ENCODE measurements at regions not wholly inside any gene's neighbourhood (a gene's known extent, or its start where the extent isn't known, plus 50 kb on each side); places are given as distances from the start of the nearest gene placed in this dataset.

- H4K20me1 ChIP-seq (ENCODE audit: insufficient read depth): no peaks in the 10 kb centered on the region
- H3K27me3 ChIP-seq (ENCODE audit: insufficient read depth): no peaks in the 10 kb centered on the region
- DNase-seq: no peak
- no peak overlapping the region for H3K4me2 ChIP-seq
- TF ChIP-seq NRF1 (IDR thresholded peaks at IDR 0.05; ENCODE audit: low read depth, low read length) (no peak), ZBTB33 (IDR thresholded peaks at IDR 0.05; ENCODE audit: borderline replicate concordance, low read depth) (no peak), SMC3 (IDR thresholded peaks at IDR 0.05; ENCODE audit: low read depth, low read length) (no peak), TAF1 (IDR thresholded peaks at IDR 0.05; ENCODE audit: borderline replicate concordance, low read depth, low read length) (no peak), MEF2A (IDR thresholded peaks at IDR 0.05; ENCODE audit: borderline replicate concordance, low read depth) (no peak), GABPA (IDR thresholded peaks at IDR 0.05; ENCODE audit: low read depth) (no peak), MXI1 (IDR thresholded peaks at IDR 0.05; ENCODE audit: low read depth, low read length) (no peak), NFIC (IDR thresholded peaks at IDR 0.05; ENCODE audit: borderline replicate concordance) (no peak), YY1 (IDR thresholded peaks at IDR 0.05; ENCODE audit: low read depth) (no peak), USF1 (IDR thresholded peaks at IDR 0.05; ENCODE audit: borderline replicate concordance, low read depth) (no peak), RXRA (IDR thresholded peaks at IDR 0.05; ENCODE audit: borderline replicate concordance, low read depth) (no peak), JUND (IDR thresholded peaks at IDR 0.05) (no peak), EP300 (IDR thresholded peaks at IDR 0.05; ENCODE audit: borderline replicate concordance in 1 of 2, low read depth in 1 of 2, low read length in 1 of 2) (no peak), POLR2AphosphoS5 (IDR thresholded peaks at IDR 0.05; ENCODE audit: low read depth, low read length) (no peak), SIN3A (IDR thresholded peaks at IDR 0.05; ENCODE audit: borderline replicate concordance, low read depth, low read length) (no peak), PBX3 (IDR thresholded peaks at IDR 0.05) (no peak), GATA2 (CRISPR knock-in tag; IDR thresholded peaks at IDR 0.05) (no peak), EZH2phosphoT487 (IDR thresholded peaks at IDR 0.05; ENCODE audit: borderline replicate concordance, low read depth) (no peak), TCF12 (IDR thresholded peaks at IDR 0.05) (no peak)
- TF ChIP-seq, protein P1, sequence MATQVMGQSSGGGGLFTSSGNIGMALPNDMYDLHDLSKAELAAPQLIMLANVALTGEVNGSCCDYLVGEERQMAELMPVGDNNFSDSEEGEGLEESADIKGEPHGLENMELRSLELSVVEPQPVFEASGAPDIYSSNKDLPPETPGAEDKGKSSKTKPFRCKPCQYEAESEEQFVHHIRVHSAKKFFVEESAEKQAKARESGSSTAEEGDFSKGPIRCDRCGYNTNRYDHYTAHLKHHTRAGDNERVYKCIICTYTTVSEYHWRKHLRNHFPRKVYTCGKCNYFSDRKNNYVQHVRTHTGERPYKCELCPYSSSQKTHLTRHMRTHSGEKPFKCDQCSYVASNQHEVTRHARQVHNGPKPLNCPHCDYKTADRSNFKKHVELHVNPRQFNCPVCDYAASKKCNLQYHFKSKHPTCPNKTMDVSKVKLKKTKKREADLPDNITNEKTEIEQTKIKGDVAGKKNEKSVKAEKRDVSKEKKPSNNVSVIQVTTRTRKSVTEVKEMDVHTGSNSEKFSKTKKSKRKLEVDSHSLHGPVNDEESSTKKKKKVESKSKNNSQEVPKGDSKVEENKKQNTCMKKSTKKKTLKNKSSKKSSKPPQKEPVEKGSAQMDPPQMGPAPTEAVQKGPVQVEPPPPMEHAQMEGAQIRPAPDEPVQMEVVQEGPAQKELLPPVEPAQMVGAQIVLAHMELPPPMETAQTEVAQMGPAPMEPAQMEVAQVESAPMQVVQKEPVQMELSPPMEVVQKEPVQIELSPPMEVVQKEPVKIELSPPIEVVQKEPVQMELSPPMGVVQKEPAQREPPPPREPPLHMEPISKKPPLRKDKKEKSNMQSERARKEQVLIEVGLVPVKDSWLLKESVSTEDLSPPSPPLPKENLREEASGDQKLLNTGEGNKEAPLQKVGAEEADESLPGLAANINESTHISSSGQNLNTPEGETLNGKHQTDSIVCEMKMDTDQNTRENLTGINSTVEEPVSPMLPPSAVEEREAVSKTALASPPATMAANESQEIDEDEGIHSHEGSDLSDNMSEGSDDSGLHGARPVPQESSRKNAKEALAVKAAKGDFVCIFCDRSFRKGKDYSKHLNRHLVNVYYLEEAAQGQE (IDR thresholded peaks at IDR 0.05; ENCODE audit: low read depth, low read length): no peak
- ChIA-PET CTCF (no interaction called here), POLR2A (no interaction called here)
- H3K4me1 ChIP-seq (ENCODE audit: control insufficient read depth in 1 of 2, insufficient read depth in 2 of 2, low read depth in 1 of 2, low read length in 1 of 2): no peaks in the 10 kb centered on the region
- H3K79me2 ChIP-seq (ENCODE audit: insufficient read depth): no peaks in the 10 kb centered on the region
- H3K9ac ChIP-seq: no peak overlapping the region
- H3F3A ChIP-seq (replicated peaks; ENCODE audit: insufficient read depth): no peaks in the 10 kb centered on the region
- no peaks in the 10 kb centered on the region for H3K9me3 ChIP-seq
- no peak overlapping the region for H2AFZ ChIP-seq (ENCODE audit: low read depth)
- H3K4me3 ChIP-seq (ENCODE audit: low read depth in 2 of 2, low read length in 1 of 2): no peak overlapping the region
- H3K9me2 ChIP-seq: no peaks in the 10 kb centered on the region
- no peaks in the 10 kb centered on the region for H3K36me3 ChIP-seq (replicated peaks in 1 of 2; ENCODE audit: control insufficient read depth in 1 of 2, insufficient read depth in 2 of 2, low read length in 1 of 2)
- 2% methylated on average over 2 of the region's 2 CpGs for WGBS (ENCODE audit: low lambda C conversion rate)
- no peak overlapping the region for H3K27ac ChIP-seq (ENCODE audit: low read depth in 2 of 2, low read length in 1 of 2)
These were observed 413.5 kb upstream of the CCNG1 start for GRCh38 chr5:163023846-163024245.

All from SK-N-SH (cell line).